ENCODE measurements at regions not wholly inside any gene's neighbourhood (a gene's known extent, or its start where the extent isn't known, plus 50 kb on each side); places are given as distances from the start of the nearest gene placed in this dataset.
"Not testable (repeated sequence)": the region's sequence is repeated elsewhere in the genome, so short reads cannot be mapped to it uniquely, and the experiment has no call there.

- intact Hi-C loops (cut with micrococcal nuclease), result no loop called here
- peaks cover 4% of the 10 kb centered on the region for H3K4me1 Mint-ChIP-seq (ENCODE audit: low read depth)
- H3K27me3 Mint-ChIP-seq (ENCODE audit: low read depth), result peaks cover 33% of the 10 kb centered on the region
- no peaks in the 10 kb centered on the region for H3K36me3 Mint-ChIP-seq (ENCODE audit: low read depth)
- no peak for DNase-seq (ENCODE audit: low spot score)
- no peak overlapping the region for H3K27ac Mint-ChIP-seq
- no peak overlapping the region for H3K4me3 Mint-ChIP-seq (ENCODE audit: low read depth)
- H3K9me3 Mint-ChIP-seq, result no peaks in the 10 kb centered on the region
These were observed 76.3 kb upstream of the FYN start for GRCh38 chr6:111949546-111949945.

DNA sequence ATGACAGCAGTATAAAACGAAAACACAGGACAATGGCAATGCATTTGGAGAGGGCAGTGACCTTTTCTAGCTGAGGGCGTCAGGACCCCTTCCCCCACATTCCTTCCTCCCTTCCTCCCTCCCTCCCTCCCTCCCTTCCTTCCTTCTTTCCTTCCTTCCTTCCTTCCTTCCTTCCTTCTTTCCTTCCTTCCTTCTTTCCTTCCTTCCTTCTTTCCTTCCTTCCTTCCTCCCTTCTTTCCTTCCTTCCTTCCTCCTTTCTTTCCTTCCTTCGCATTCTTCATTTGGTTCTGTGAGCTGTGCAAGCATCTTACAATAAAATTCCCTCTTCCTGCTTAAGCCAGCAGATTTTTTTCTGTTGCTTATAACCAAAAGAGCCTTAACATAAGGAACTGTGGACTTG is 76.7 kb upstream of the FYN start:
- H3K4me3 Mint-ChIP-seq (ENCODE audit: low read depth); H3K27ac Mint-ChIP-seq; H3K9me3 Mint-ChIP-seq; H3K36me3 Mint-ChIP-seq (ENCODE audit: low read depth); intact Hi-C loops (cut with micrococcal nuclease); DNase-seq (ENCODE audit: low spot score); H3K4me1 Mint-ChIP-seq (ENCODE audit: low read depth): not testable (repeated sequence)
- H3K27me3 Mint-ChIP-seq (ENCODE audit: low read depth), result peaks cover 33% of the 10 kb centered on the region

- no peak for DNase-seq (ENCODE audit: low spot score)
- H3K27me3 Mint-ChIP-seq (ENCODE audit: low read depth), result peaks cover 33% of the 10 kb centered on the region
- no peak overlapping the region for H3K27ac Mint-ChIP-seq
- intact Hi-C loops (cut with micrococcal nuclease), result no loop called here
- H3K4me1 Mint-ChIP-seq (ENCODE audit: low read depth), result peaks cover 4% of the 10 kb centered on the region
- no peak overlapping the region for H3K4me3 Mint-ChIP-seq (ENCODE audit: low read depth)
- no peaks in the 10 kb centered on the region for H3K36me3 Mint-ChIP-seq (ENCODE audit: low read depth)
- no peaks in the 10 kb centered on the region for H3K9me3 Mint-ChIP-seq
These were observed 77.6 kb upstream of the FYN start for GRCh38 chr6:111950661-111951496.

DNA sequence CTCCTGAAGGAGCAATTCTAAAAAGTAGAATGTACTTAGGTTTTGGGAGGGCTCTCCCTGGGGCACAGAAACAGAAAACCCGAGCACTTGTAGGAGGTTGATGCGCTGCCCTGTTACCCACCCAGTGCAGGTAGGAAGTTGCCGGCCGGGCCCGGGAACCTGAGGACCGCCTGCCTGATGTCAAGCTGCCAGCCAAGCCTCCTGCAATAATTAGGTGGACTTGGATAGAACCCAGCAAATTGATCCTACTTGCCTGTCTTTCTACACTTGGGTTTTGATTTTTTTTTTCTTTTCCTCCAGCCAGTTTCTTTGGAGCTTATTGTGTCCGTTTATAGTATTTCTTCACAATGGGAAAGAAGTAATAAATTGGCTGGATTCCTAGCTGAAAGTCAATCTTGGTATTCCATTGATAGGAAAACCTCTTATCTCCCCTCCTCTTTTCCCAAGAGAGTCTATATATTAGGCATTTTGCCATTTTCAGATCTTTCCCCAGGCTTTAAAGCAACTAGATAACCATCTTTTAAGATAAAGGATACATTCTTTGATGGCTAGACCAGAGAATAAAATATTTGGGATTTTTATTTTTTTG is 78.3 kb upstream of the FYN start:
- Mint-ChIP-seq H3K4me1 (ENCODE audit: low read depth) (peaks cover 4% of the 10 kb centered on the region), H3K27me3 (ENCODE audit: low read depth) (peaks cover 33% of the 10 kb centered on the region), H3K27ac (no peak overlapping the region), H3K36me3 (ENCODE audit: low read depth) (no peaks in the 10 kb centered on the region), H3K4me3 (ENCODE audit: low read depth) (no peak overlapping the region), H3K9me3 (no peaks in the 10 kb centered on the region)
- no peak for DNase-seq (ENCODE audit: low spot score)
- intact Hi-C loops (cut with micrococcal nuclease), result no loop called here

GRCh38 chr6:111952274-111952673 is 79.0 kb upstream of the FYN start:
- no peak for DNase-seq (ENCODE audit: low spot score)
- Mint-ChIP-seq H3K36me3 (ENCODE audit: low read depth) (no peaks in the 10 kb centered on the region), H3K27me3 (ENCODE audit: low read depth) (peaks cover 31% of the 10 kb centered on the region), H3K4me3 (ENCODE audit: low read depth) (no peak overlapping the region), H3K4me1 (ENCODE audit: low read depth) (peaks cover 4% of the 10 kb centered on the region), H3K27ac (no peak overlapping the region), H3K9me3 (no peaks in the 10 kb centered on the region)
- intact Hi-C loops (cut with micrococcal nuclease), result no loop called here

GRCh38 chr6:111952821-111953540 is 79.7 kb upstream of the FYN start:
- no peaks in the 10 kb centered on the region for H3K9me3 Mint-ChIP-seq
- H3K4me3 Mint-ChIP-seq (ENCODE audit: low read depth), result no peak overlapping the region
- no peaks in the 10 kb centered on the region for H3K36me3 Mint-ChIP-seq (ENCODE audit: low read depth)
- intact Hi-C loops (cut with micrococcal nuclease), result no loop called here
- H3K27ac Mint-ChIP-seq, result no peak overlapping the region
- peaks cover 26% of the 10 kb centered on the region for H3K27me3 Mint-ChIP-seq (ENCODE audit: low read depth)
- no peak for DNase-seq (ENCODE audit: low spot score)
- H3K4me1 Mint-ChIP-seq (ENCODE audit: low read depth), result peaks cover 4% of the 10 kb centered on the region

DNA sequence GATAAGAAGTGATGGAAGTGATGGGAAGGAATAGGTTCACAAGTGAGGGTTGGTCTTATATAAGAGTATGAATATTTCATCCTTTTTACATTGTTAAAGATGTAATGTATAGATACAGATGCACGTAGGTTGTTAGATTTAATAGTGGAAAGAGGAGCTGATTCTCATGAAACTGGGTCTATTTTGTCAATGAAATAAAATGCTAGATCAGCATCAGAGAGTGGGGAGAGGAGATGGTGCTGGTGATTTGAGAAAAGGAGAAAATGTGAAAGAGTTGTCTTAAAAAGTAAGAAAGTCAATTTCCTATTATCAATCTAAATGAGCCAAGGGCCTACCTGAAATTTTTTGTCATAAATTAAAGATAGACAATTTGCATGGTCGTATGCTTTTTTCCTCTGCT is 82.8 kb upstream of the FYN start:
- intact Hi-C loops (cut with micrococcal nuclease), result no loop called here
- peaks cover 4% of the 10 kb centered on the region for H3K4me1 Mint-ChIP-seq (ENCODE audit: low read depth)
- H3K27ac Mint-ChIP-seq, result no peak overlapping the region

GRCh38 chr6:111957623-111958315 is 84.5 kb upstream of the FYN start:
- Mint-ChIP-seq H3K27me3 (ENCODE audit: low read depth) (peaks cover 10% of the 10 kb centered on the region), H3K27ac (no peak overlapping the region), H3K9me3 (no peaks in the 10 kb centered on the region), H3K4me1 (ENCODE audit: low read depth) (peaks cover 4% of the 10 kb centered on the region), H3K36me3 (ENCODE audit: low read depth) (no peaks in the 10 kb centered on the region), H3K4me3 (ENCODE audit: low read depth) (no peak overlapping the region)
- intact Hi-C loops (cut with micrococcal nuclease), result no loop called here
- DNase-seq (ENCODE audit: low spot score), result no peak

More for the DNA sequence above, 82.8 kb upstream of the FYN start:
- no peak for DNase-seq (ENCODE audit: low spot score)
- Mint-ChIP-seq H3K9me3 (no peaks in the 10 kb centered on the region), H3K36me3 (ENCODE audit: low read depth) (no peaks in the 10 kb centered on the region), H3K27me3 (ENCODE audit: low read depth) (peaks cover 17% of the 10 kb centered on the region), H3K4me3 (ENCODE audit: low read depth) (no peak overlapping the region)

- H3K4me1 Mint-ChIP-seq (ENCODE audit: low read depth), result no peaks in the 10 kb centered on the region
- H3K9me3 Mint-ChIP-seq, result no peaks in the 10 kb centered on the region
- intact Hi-C loops (cut with micrococcal nuclease), result no loop called here
- DNase-seq (ENCODE audit: low spot score), result no peak
- H3K36me3 Mint-ChIP-seq (ENCODE audit: low read depth), result no peaks in the 10 kb centered on the region
- no peak overlapping the region for H3K4me3 Mint-ChIP-seq (ENCODE audit: low read depth)
- H3K27me3 Mint-ChIP-seq (ENCODE audit: low read depth), result peaks cover 9% of the 10 kb centered on the region
- no peak overlapping the region for H3K27ac Mint-ChIP-seq
These were observed 85.3 kb upstream of the FYN start for GRCh38 chr6:111958534-111958933.

GRCh38 chr6:111959766-111960165 is 86.5 kb upstream of the FYN start:
- no peak for DNase-seq (ENCODE audit: low spot score)
- Mint-ChIP-seq H3K36me3 (ENCODE audit: low read depth) (no peaks in the 10 kb centered on the region), H3K27ac (no peak overlapping the region), H3K27me3 (ENCODE audit: low read depth) (peaks cover 9% of the 10 kb centered on the region), H3K4me3 (ENCODE audit: low read depth) (no peak overlapping the region), H3K4me1 (ENCODE audit: low read depth) (no peaks in the 10 kb centered on the region), H3K9me3 (no peaks in the 10 kb centered on the region)
- intact Hi-C loops (cut with micrococcal nuclease), result no loop called here

DNA sequence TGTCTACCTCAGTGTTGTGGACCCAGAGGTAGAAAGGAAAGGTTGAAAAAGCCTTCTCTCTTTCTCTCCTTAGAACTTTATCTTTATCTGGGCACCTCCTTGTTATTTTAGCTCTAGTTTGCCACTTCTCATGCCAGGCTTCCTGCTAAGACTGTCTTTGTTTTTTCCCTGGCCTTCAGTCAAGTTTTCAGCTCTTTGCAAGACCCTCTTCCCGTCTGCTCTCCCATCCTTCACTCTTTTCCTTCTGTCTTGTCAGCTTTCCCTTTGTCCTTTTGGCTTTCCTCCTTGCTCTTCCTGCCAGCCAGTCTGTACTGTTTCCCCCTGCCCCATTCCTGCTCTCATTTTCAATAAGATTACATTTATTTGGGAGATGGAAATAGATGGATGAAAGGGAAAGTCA is 86.8 kb upstream of the CCN6 start:
- no peaks in the 10 kb centered on the region for H3K9me3 Mint-ChIP-seq
- no peak for DNase-seq (ENCODE audit: low spot score)
- no peaks in the 10 kb centered on the region for H3K36me3 Mint-ChIP-seq (ENCODE audit: low read depth)
- peaks cover 5% of the 10 kb centered on the region for H3K4me1 Mint-ChIP-seq (ENCODE audit: low read depth)
- intact Hi-C loops (cut with micrococcal nuclease), result no loop called here
- H3K27ac Mint-ChIP-seq, result no peak overlapping the region
- H3K27me3 Mint-ChIP-seq (ENCODE audit: low read depth), result peaks cover 28% of the 10 kb centered on the region
- no peak overlapping the region for H3K4me3 Mint-ChIP-seq (ENCODE audit: low read depth)

GRCh38 chr6:111970426-111970825 is 83.5 kb upstream of the CCN6 start:
- intact Hi-C loops (cut with micrococcal nuclease), result loop anchor here (5.0 kb wide), 1 partner anchor 168 kb away; no protein-coding TSS in a partner anchor
- Mint-ChIP-seq H3K4me1 (ENCODE audit: low read depth) (peaks cover 31% of the 10 kb centered on the region), H3K27ac (no peak overlapping the region), H3K4me3 (ENCODE audit: low read depth) (no peak overlapping the region), H3K9me3 (no peaks in the 10 kb centered on the region), H3K36me3 (ENCODE audit: low read depth) (no peaks in the 10 kb centered on the region), H3K27me3 (ENCODE audit: low read depth) (peaks cover 24% of the 10 kb centered on the region)
- no peak for DNase-seq (ENCODE audit: low spot score)
